ENCODE measurements at regions not wholly inside any gene's neighbourhood (a gene's known extent, or its start where the extent isn't known, plus 50 kb on each side); places are given as distances from the start of the nearest gene placed in this dataset.

GRCh38 chr15:98207928-98208327 lies 247.4 kb downstream of the ARRDC4 start:
- no peaks in the 10 kb centered on the region for H3K36me3 ChIP-seq
- H3K27ac ChIP-seq = no peak overlapping the region
- no peaks in the 10 kb centered on the region for H4K20me1 ChIP-seq
- no peak overlapping the region for H3K4me2 ChIP-seq
- no peak for TF ChIP-seq Cebpa-rat (IDR thresholded peaks at IDR 0.05)
- no peaks in the 10 kb centered on the region for H3K9me3 ChIP-seq
- H3K27me3 ChIP-seq = no peaks in the 10 kb centered on the region
- no peak overlapping the region for H3K4me3 ChIP-seq
- no peak overlapping the region for H3K9ac ChIP-seq
- H3K4me1 ChIP-seq = no peaks in the 10 kb centered on the region

- Histone ChIP-seq H3K27me3 (no peaks in the 10 kb centered on the region), H3K4me3 (no peak overlapping the region), H3K27ac (no peak overlapping the region), H3K4me2 (no peak overlapping the region), H3K36me3 (no peaks in the 10 kb centered on the region), H3K4me1 (no peaks in the 10 kb centered on the region), H4K20me1 (no peaks in the 10 kb centered on the region), H3K9ac (no peak overlapping the region), H3K9me3 (no peaks in the 10 kb centered on the region)
- TF ChIP-seq Cebpa-rat (IDR thresholded peaks at IDR 0.05) = no peak
Measured at GRCh38 chr15:98213346-98213979, 253.0 kb downstream of the ARRDC4 start.

- H4K20me1 ChIP-seq = no peaks in the 10 kb centered on the region
- H3K4me3 ChIP-seq = no peak overlapping the region
- no peaks in the 10 kb centered on the region for H3K4me1 ChIP-seq
- no peak overlapping the region for H3K27ac ChIP-seq
- no peak for TF ChIP-seq Cebpa-rat (IDR thresholded peaks at IDR 0.05)
- H3K9me3 ChIP-seq = no peaks in the 10 kb centered on the region
- no peak overlapping the region for H3K4me2 ChIP-seq
- H3K9ac ChIP-seq = no peak overlapping the region
- no peaks in the 10 kb centered on the region for H3K36me3 ChIP-seq
- H3K27me3 ChIP-seq = no peaks in the 10 kb centered on the region; the same call in 1 of the 2 replicates
Measured at GRCh38 chr15:98216166-98216565, 255.7 kb downstream of the ARRDC4 start.

- H3K27ac ChIP-seq = no peak overlapping the region
- no peaks in the 10 kb centered on the region; the same call in 1 of the 2 replicates for H3K27me3 ChIP-seq
- no peaks in the 10 kb centered on the region for H3K4me1 ChIP-seq
- H3K9me3 ChIP-seq = no peaks in the 10 kb centered on the region
- no peak for TF ChIP-seq Cebpa-rat (IDR thresholded peaks at IDR 0.05)
- H3K9ac ChIP-seq = no peak overlapping the region
- H3K4me2 ChIP-seq = no peak overlapping the region
- H4K20me1 ChIP-seq = no peaks in the 10 kb centered on the region
- no peaks in the 10 kb centered on the region for H3K36me3 ChIP-seq
- no peak overlapping the region for H3K4me3 ChIP-seq
Measured at GRCh38 chr15:98217356-98217755, 256.9 kb downstream of the ARRDC4 start.

- H3K36me3 ChIP-seq = no peaks in the 10 kb centered on the region
- no peak for TF ChIP-seq Cebpa-rat (IDR thresholded peaks at IDR 0.05)
- no peaks in the 10 kb centered on the region for H4K20me1 ChIP-seq
- no peak overlapping the region for H3K4me2 ChIP-seq
- H3K9ac ChIP-seq = no peak overlapping the region
- H3K4me3 ChIP-seq = no peak overlapping the region
- H3K27me3 ChIP-seq = no peaks in the 10 kb centered on the region; the same call in 1 of the 2 replicates
- no peak overlapping the region for H3K27ac ChIP-seq
- no peaks in the 10 kb centered on the region for H3K4me1 ChIP-seq
- no peaks in the 10 kb centered on the region for H3K9me3 ChIP-seq
Measured at GRCh38 chr15:98221144-98221543, 260.6 kb downstream of the ARRDC4 start.

- TF ChIP-seq Cebpa-rat (IDR thresholded peaks at IDR 0.05) = no peak
- no peaks in the 10 kb centered on the region for H3K36me3 ChIP-seq
- H3K4me2 ChIP-seq = no peak overlapping the region
- no peak overlapping the region for H3K9ac ChIP-seq
- no peaks in the 10 kb centered on the region for H3K4me1 ChIP-seq
- H3K27me3 ChIP-seq = no peaks in the 10 kb centered on the region; the same call in 1 of the 2 replicates
- no peaks in the 10 kb centered on the region for H4K20me1 ChIP-seq
- H3K9me3 ChIP-seq = no peaks in the 10 kb centered on the region
- no peak overlapping the region for H3K27ac ChIP-seq
- no peak overlapping the region for H3K4me3 ChIP-seq
Measured at GRCh38 chr15:98221577-98221976, 261.1 kb downstream of the ARRDC4 start.

GRCh38 chr15:98226149-98226548 lies 265.6 kb downstream of the ARRDC4 start:
- Histone ChIP-seq H3K9ac (no peak overlapping the region), H3K36me3 (no peaks in the 10 kb centered on the region), H3K4me3 (no peak overlapping the region), H3K4me2 (no peak overlapping the region), H3K27ac (no peak overlapping the region), H3K9me3 (no peaks in the 10 kb centered on the region), H4K20me1 (no peaks in the 10 kb centered on the region), H3K27me3 (no peaks in the 10 kb centered on the region), H3K4me1 (no peaks in the 10 kb centered on the region)
- no peak for TF ChIP-seq Cebpa-rat (IDR thresholded peaks at IDR 0.05)

- no peak for TF ChIP-seq Cebpa-rat (IDR thresholded peaks at IDR 0.05)
Measured at GRCh38 chr15:98226578-98226977, 266.1 kb downstream of the ARRDC4 start.

GRCh38 chr15:98228846-98229245 lies 268.3 kb downstream of the ARRDC4 start:
- Histone ChIP-seq H3K9ac (no peak overlapping the region), H3K27ac (no peak overlapping the region), H3K4me1 (no peaks in the 10 kb centered on the region), H4K20me1 (no peaks in the 10 kb centered on the region), H3K4me2 (no peak overlapping the region), H3K27me3 (no peaks in the 10 kb centered on the region), H3K36me3 (no peaks in the 10 kb centered on the region), H3K9me3 (no peaks in the 10 kb centered on the region), H3K4me3 (no peak overlapping the region)
- no peak for TF ChIP-seq Cebpa-rat (IDR thresholded peaks at IDR 0.05)

More at GRCh38 chr15:98226578-98226977, 266.1 kb downstream of the ARRDC4 start:
- Histone ChIP-seq H3K9me3 (no peaks in the 10 kb centered on the region), H4K20me1 (no peaks in the 10 kb centered on the region), H3K9ac (no peak overlapping the region), H3K27ac (no peak overlapping the region), H3K4me2 (no peak overlapping the region), H3K4me1 (no peaks in the 10 kb centered on the region), H3K36me3 (no peaks in the 10 kb centered on the region), H3K4me3 (no peak overlapping the region), H3K27me3 (no peaks in the 10 kb centered on the region)

GRCh38 chr15:98230975-98231374 lies 270.5 kb downstream of the ARRDC4 start:
- Histone ChIP-seq H3K36me3 (no peaks in the 10 kb centered on the region), H3K27me3 (no peaks in the 10 kb centered on the region), H3K4me3 (no peak overlapping the region), H3K9me3 (no peaks in the 10 kb centered on the region), H3K27ac (no peak overlapping the region), H3K9ac (no peak overlapping the region), H4K20me1 (no peaks in the 10 kb centered on the region), H3K4me2 (no peak overlapping the region), H3K4me1 (no peaks in the 10 kb centered on the region)
- TF ChIP-seq Cebpa-rat (IDR thresholded peaks at IDR 0.05) = no peak

Measured in BLaER1 (cell line).